ENCODE measurements at regions not wholly inside any gene's neighbourhood (a gene's known extent, or its start where the extent isn't known, plus 50 kb on each side); places are given as distances from the start of the nearest gene placed in this dataset.

- no peak for TF ChIP-seq POLR2A (IDR thresholded peaks at IDR 0.05; ENCODE audit: low read depth, low read length)
- TF ChIP-seq POLR2AphosphoS5 (IDR thresholded peaks at IDR 0.05; ENCODE audit: low read depth, low read length) = no peak
- TF ChIP-seq TAF1 (IDR thresholded peaks at IDR 0.05; ENCODE audit: borderline replicate concordance, low read depth, low read length) = no peak
Observed at GRCh38 chr7:21361413-21362125, 66.3 kb upstream of the SP4 start.
